GM18873 (cell line): ENCODE measurements at regions not wholly inside any gene's neighbourhood (a gene's known extent, or its start where the extent isn't known, plus 50 kb on each side); places are given as distances from the start of the nearest gene placed in this dataset.
"Not testable (repeated sequence)": the region's sequence is repeated elsewhere in the genome, so short reads cannot be mapped to it uniquely, and the experiment has no call there.

Experiments
- ATAC-seq: cut with Tn5 transposase; IDR thresholded peaks from one replicate; pipeline ENCODE4 v1.9.1; 2021; ENCODE audit warnings: mild to moderate bottlenecking, moderate library complexity, moderate number of reproducible peaks; ENCODE audit not compliant: unreplicated experiment, low FRiP score

- no peak for ATAC-seq
Observed at GRCh38 chr1:196160066-196160795, 448.0 kb downstream of the KCNT2 start.

GRCh38 chr1:196155586-196155985 is 452.7 kb downstream of the KCNT2 start:
- ATAC-seq: no peak

- ATAC-seq: no peak
Observed at GRCh38 chr1:196152975-196153374, 455.3 kb downstream of the KCNT2 start.

- ATAC-seq: no peak
Observed at GRCh38 chr1:196152086-196152485, 456.2 kb downstream of the KCNT2 start.

- no peak for ATAC-seq
Observed at GRCh38 chr1:196148367-196148970, 459.8 kb downstream of the KCNT2 start.

- ATAC-seq: no peak
Observed at GRCh38 chr1:196147530-196147929, 460.7 kb downstream of the KCNT2 start.

- not testable (repeated sequence) for ATAC-seq
Observed at GRCh38 chr1:196145151-196145550, 463.1 kb downstream of the KCNT2 start.

GRCh38 chr1:196144588-196144987 is 463.7 kb downstream of the KCNT2 start:
- no peak for ATAC-seq

GRCh38 chr1:196143602-196144342 is 464.5 kb downstream of the KCNT2 start:
- no peak for ATAC-seq

GRCh38 chr1:196142111-196142640 is 466.1 kb downstream of the KCNT2 start:
- ATAC-seq: no peak

- no peak for ATAC-seq
Observed at GRCh38 chr1:196136396-196136795, 471.8 kb downstream of the KCNT2 start.

- ATAC-seq: no peak
Observed at GRCh38 chr1:196131691-196132090, 476.5 kb downstream of the KCNT2 start.

- no peak for ATAC-seq
Observed at GRCh38 chr1:196128835-196129234, 479.4 kb downstream of the KCNT2 start.

GRCh38 chr1:196121181-196121580 is 487.1 kb downstream of the KCNT2 start:
- no peak for ATAC-seq

- ATAC-seq: no peak
Observed at GRCh38 chr1:196115646-196116045, 492.6 kb downstream of the KCNT2 start.

GRCh38 chr1:196114193-196114592 is 494.0 kb downstream of the KCNT2 start:
- ATAC-seq: no peak

GRCh38 chr1:196108990-196109389 is 499.2 kb downstream of the KCNT2 start:
- ATAC-seq: not testable (repeated sequence)

GRCh38 chr1:196105901-196106300 is 502.3 kb downstream of the KCNT2 start:
- ATAC-seq: no peak

GRCh38 chr1:196102826-196103225 is 505.4 kb downstream of the KCNT2 start:
- no peak for ATAC-seq

- ATAC-seq: no peak
Observed at GRCh38 chr1:196098000-196098399, 510.2 kb downstream of the KCNT2 start.

GRCh38 chr1:196094821-196095220 is 513.4 kb downstream of the KCNT2 start:
- no peak for ATAC-seq
